K562 (cell line): ENCODE measurements at regions not wholly inside any gene's neighbourhood (a gene's known extent, or its start where the extent isn't known, plus 50 kb on each side); places are given as distances from the start of the nearest gene placed in this dataset.

Experiments used
- CSDE1 ChIP-seq, 2 experiments: fragments of 450-650 bp; IDR thresholded peaks; 2 replicates each; pipeline ENCODE4 v1.6.1; 2016; ENCODE audit warnings: mild to moderate bottlenecking in 1 of 2
- CTCFL ChIP-seq: IDR thresholded peaks from 2 replicates; pipeline ENCODE4 v1.6.1; 2011; ENCODE audit warnings: borderline replicate concordance, low read depth, mild to moderate bottlenecking, moderate library complexity, low read length; ENCODE audit not compliant: insufficient read depth, poor library complexity, severe bottlenecking
- E2F3 ChIP-seq: fragments of 250-450 bp; sonication (Bioruptor Pico); IDR thresholded peaks from 2 replicates; pipeline ENCODE4 v1.4.0; 2020; ENCODE audit warnings: mild to moderate bottlenecking
- FOXK1 ChIP-seq: sonication (generic); formaldehyde crosslinking; IDR thresholded peaks from 2 replicates; pipeline ENCODE4 v1.8.0; 2022; ENCODE audit warnings: missing genetic modification reagents, mild to moderate bottlenecking, borderline replicate concordance
- GTF2A2 ChIP-seq: IDR thresholded peaks from 2 replicates; pipeline ENCODE4 v1.6.1; 2016; ENCODE audit warnings: mild to moderate bottlenecking, missing genetic modification characterization, missing compliant biosample characterization
- HDAC1 ChIP-seq, 2 experiments: fragments of 450-650 bp; IDR thresholded peaks; 2 replicates each; pipeline ENCODE4 v1.6.1; 2016 to 2017; ENCODE audit warnings: inconsistent platforms in 1 of 2, mild to moderate bottlenecking in 1 of 2, moderate library complexity in 1 of 2
- KAT7 ChIP-seq: sonication (generic); formaldehyde crosslinking; IDR thresholded peaks from 2 replicates; pipeline ENCODE4 v1.8.0; 2022; ENCODE audit warnings: missing genetic modification reagents, mild to moderate bottlenecking, borderline replicate concordance
- MED1 ChIP-seq: sonication (generic); formaldehyde crosslinking; IDR thresholded peaks from 2 replicates; pipeline ENCODE4 v1.8.1; 2023; ENCODE audit warnings: missing genetic modification reagents, borderline replicate concordance
- NR2F6 ChIP-seq: fragments of 450-650 bp; formaldehyde crosslinking; IDR thresholded peaks from 2 replicates; pipeline ENCODE4 v1.4.0; 2020; ENCODE audit warnings: mild to moderate bottlenecking
- PCBP1 ChIP-seq: fragments of 200-400 bp; formaldehyde crosslinking; IDR thresholded peaks from 2 replicates; pipeline ENCODE4 v1.6.1; 2018; ENCODE audit warnings: mild to moderate bottlenecking, low read depth, low read length; ENCODE audit not compliant: poor library complexity, severe bottlenecking
- PHF21A ChIP-seq: fragments of 450-650 bp; IDR thresholded peaks from 2 replicates; pipeline ENCODE4 v1.6.1; 2017; ENCODE audit warnings: low read depth, borderline replicate concordance
- PYGO2 ChIP-seq: fragments of 450-650 bp; IDR thresholded peaks from 2 replicates; pipeline ENCODE4 v1.6.1; 2016; ENCODE audit warnings: mild to moderate bottlenecking, missing genetic modification characterization, moderate library complexity, missing compliant biosample characterization
- RBM14 ChIP-seq: fragments of 200-400 bp; formaldehyde crosslinking; IDR thresholded peaks from 2 replicates; pipeline ENCODE4 v1.6.1; 2018; ENCODE audit warnings: low read depth, mild to moderate bottlenecking, low read length, moderate library complexity, borderline replicate concordance; ENCODE audit not compliant: insufficient read depth
- RCOR1 ChIP-seq, 2 experiments: IDR thresholded peaks; 2 replicates each; pipeline ENCODE4 v1.6.1; 2012; ENCODE audit warnings: low read depth in 2 of 2, low read length in 2 of 2, borderline replicate concordance in 1 of 2, improper control_type of control experiment in 1 of 2
- RNF2 ChIP-seq: sonication (generic); IDR thresholded peaks from 2 replicates; pipeline ENCODE4 v1.6.1; 2016
- SIN3B ChIP-seq: fragments of 450-650 bp; IDR thresholded peaks from 2 replicates; pipeline ENCODE4 v1.6.1; 2017; ENCODE audit warnings: low read depth, mild to moderate bottlenecking, moderate library complexity
- SMAD3 ChIP-seq: fragments of 450-650 bp; formaldehyde crosslinking; conservative IDR thresholded peaks from 2 replicates; pipeline ENCODE4 v1.4.0; 2020; ENCODE audit warnings: mild to moderate bottlenecking
- SMAD4 ChIP-seq: fragments of 250-450 bp; sonication (Bioruptor Pico); conservative IDR thresholded peaks from 2 replicates; pipeline ENCODE4 v1.8.0; 2021; ENCODE audit warnings: inconsistent platforms, mild to moderate bottlenecking, moderate library complexity
- SMARCB1 ChIP-seq: IDR thresholded peaks from 2 replicates; pipeline ENCODE4 v1.6.1; 2011; ENCODE audit warnings: improper control_type of control experiment, low read depth; ENCODE audit not compliant: insufficient read length
- STAT6 ChIP-seq: sonication (generic); formaldehyde crosslinking; IDR thresholded peaks from 2 replicates; pipeline ENCODE4 v1.8.1; 2023; ENCODE audit warnings: mild to moderate bottlenecking, missing genetic modification reagents
- TAL1 ChIP-seq: fragments of 450-650 bp; IDR thresholded peaks from 2 replicates; pipeline ENCODE4 v1.6.1; 2016; ENCODE audit warnings: mild to moderate bottlenecking
- ZBTB17 ChIP-seq: fragments of 450-650 bp; formaldehyde crosslinking; IDR thresholded peaks from 2 replicates; pipeline ENCODE4 v1.4.0; 2020; ENCODE audit warnings: mild to moderate bottlenecking
- ZNF224 ChIP-seq: sonication (generic); formaldehyde crosslinking; IDR thresholded peaks from 2 replicates; pipeline ENCODE4 v1.8.0; 2022; ENCODE audit warnings: mild to moderate bottlenecking, missing genetic modification reagents

- TF ChIP-seq SMARCB1 (no peak), STAT6 (CRISPR knock-in tag) (no peak), TAL1 (peak; percentile 47), MED1 (CRISPR knock-in tag) (no peak), HDAC1 (IDR thresholded peaks at IDR 0.05) (no peak), E2F3 (CRISPR knock-in tag) (no peak), SMAD3 (CRISPR knock-in tag) (no peak), FOXK1 (CRISPR knock-in tag) (no peak), SIN3B (no peak), PYGO2 (tag) (0 out of 2 replicates have a peak, but pooled peaks have one; percentile 13), GTF2A2 (tag) (no peak), CTCFL (no peak), ZNF224 (no peak), NR2F6 (no peak), SMAD4 (CRISPR knock-in tag) (peak; percentile 81), ZBTB17 (CRISPR knock-in tag) (0 out of 2 replicates have a peak, but pooled peaks have one; percentile 54), CSDE1 (IDR thresholded peaks at IDR 0.05) (no peak), PCBP1 (no peak), KAT7 (no peak), RBM14 (no peak), RCOR1 (IDR thresholded peaks at IDR 0.05; ENCODE audit: borderline replicate concordance in 1 of 2, low read depth in 2 of 2, low read length in 2 of 2) (peak in 1 of 2 experiments; percentile 44; a peak in 1 of 4 replicates), PHF21A (no peak), RNF2 (peak; percentile 86; the same call in 1 of the 2 replicates)
Measured at GRCh38 chr16:79863128-79864031, 262.8 kb upstream of the MAF start (continued).
